Fibroblast of skin of back (primary cell): ENCODE measurements at regions not wholly inside any gene's neighbourhood (a gene's known extent, or its start where the extent isn't known, plus 50 kb on each side); places are given as distances from the start of the nearest gene placed in this dataset.

Source experiments
- DNase-seq: peaks from one replicate; pipeline ENCODE4 v3.0.0-alpha.2; 2013

DNA sequence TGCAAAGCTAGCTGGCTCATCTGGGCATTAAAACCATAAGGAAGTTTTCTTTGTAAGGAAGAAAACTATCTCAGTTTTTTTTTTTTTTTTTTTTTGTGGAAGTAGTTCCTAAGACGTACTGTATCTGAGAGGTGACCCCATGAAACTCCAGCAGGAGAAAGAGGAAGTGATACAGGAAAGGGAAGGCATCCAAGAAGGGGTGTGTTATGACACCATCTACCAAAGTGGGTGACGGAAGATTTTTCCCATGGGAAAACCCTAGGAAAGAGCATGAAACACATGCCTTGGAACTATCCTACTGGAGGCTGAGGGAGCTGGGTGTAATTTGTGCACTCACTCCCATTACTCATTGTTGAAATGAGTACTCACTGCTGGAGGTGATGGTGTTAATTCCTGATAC lies 63.8 kb upstream of the ARHGAP20 start:
- DNase-seq: no peak

- DNase-seq: no peak
Measured at GRCh38 chr11:110774138-110775014, 62.1 kb upstream of the ARHGAP20 start.

- DNase-seq: no peak
Measured at GRCh38 chr11:110773442-110773841, 61.2 kb upstream of the ARHGAP20 start.

DNA sequence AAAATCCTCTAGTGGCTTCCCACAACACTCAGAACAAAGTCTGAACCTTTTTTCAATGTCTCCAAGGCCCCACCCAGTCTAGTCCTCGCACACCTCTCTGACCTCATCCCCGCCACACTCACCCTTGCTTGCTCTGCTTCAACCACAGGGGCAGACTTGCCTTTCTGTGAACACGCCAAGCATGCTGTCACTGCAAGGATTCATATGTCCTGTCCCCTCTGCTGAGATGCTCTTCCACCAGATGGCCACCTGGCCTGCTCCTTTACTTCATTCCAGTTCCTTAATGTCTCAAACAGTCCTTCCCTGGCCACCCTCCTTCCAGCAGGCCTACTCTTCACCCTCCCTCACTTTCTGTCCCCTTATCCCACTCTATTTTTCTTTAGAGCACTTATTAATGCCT lies 60.6 kb upstream of the ARHGAP20 start:
- DNase-seq: no peak

DNA sequence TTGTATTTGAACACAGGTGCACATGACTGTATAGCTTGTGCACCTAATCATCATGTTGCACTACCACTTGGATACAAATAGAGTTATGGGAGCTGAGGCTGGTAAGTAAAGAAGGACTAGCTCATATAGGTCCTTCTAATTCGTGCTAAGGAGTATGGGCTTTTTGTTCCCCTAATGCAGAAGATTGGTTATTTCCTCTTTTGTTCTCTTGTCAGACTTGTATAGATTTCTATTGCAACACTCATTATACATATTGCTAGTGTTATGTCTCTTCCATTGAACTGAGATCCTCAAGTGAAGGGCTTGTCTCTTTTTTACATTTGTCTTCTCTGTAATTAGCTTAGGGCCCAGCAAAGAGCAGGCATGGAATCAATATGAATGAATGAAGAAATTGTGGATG lies 54.1 kb upstream of the ARHGAP20 start:
- DNase-seq: no peak

DNA sequence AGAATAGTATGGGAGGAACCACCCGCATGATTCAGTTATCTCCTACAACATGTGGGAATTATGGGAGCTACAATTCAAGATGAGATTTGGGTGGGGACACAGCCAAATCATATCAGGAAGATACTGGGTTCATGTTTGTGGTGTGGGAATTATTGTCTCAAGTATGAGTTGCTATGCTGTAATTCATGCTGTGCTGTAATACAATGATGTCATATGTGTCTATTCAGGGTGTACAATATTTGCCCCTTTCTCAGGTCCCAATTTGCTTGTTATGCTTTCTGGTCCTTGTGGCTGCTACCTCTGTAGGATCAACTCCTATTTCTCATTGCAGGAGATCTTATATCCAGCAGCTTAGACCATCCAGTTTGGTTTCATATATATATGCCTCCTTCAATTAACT lies 52.2 kb upstream of the ARHGAP20 start:
- DNase-seq: no peak

GRCh38 chr11:110763249-110764011 lies 51.2 kb upstream of the ARHGAP20 start:
- DNase-seq: peak; percentile 77

DNA sequence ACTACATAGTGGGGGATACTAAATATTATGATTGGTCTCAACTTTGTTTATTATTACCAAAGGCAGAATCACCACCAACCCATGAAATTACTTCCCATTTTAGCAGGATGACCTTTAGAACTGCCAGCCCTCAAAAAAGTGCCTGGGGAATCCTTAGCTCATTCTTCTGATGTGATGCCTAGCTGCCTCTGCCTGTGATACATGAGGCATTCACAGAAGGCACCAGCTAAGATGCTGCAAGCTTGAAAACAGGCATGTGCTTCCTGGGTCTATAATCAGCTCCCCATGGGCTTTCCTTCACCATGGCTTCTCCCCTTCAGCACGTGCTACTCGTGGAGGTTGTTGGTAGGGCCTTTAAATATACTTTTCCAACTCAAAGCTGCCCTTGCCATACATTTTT lies 50.4 kb upstream of the ARHGAP20 start:
- peak; percentile 36 for DNase-seq
